AG04449 (cell line): ENCODE measurements at regions not wholly inside any gene's neighbourhood (a gene's known extent, or its start where the extent isn't known, plus 50 kb on each side); places are given as distances from the start of the nearest gene placed in this dataset.

Source experiments
- CTCF ChIA-PET: fragments of 350-600 bp; formaldehyde crosslinking; extraction: SDS; loops from one replicate; lab custom pipeline; 2021; ENCODE audit warnings: antibody characterized with exemption; lab: Yijun Ruan, JAX
- POLR2A ChIA-PET: fragments of 400-600, 350-600 bp; formaldehyde crosslinking; extraction: SDS; loops from one replicate; lab custom pipeline; 2020; ENCODE audit warnings: antibody characterized with exemption, inconsistent platforms; lab: Yijun Ruan, JAX
- DNase-seq: peaks from one replicate; pipeline ENCODE4 v3.0.0-alpha.2; 2010; ENCODE audit warnings: low read depth, low spot score
- H3K4me3 ChIP-seq: 2 replicates; pipeline ENCODE4 v1.5.1; 2011; ENCODE audit warnings: low read depth, mild to moderate bottlenecking, control low read depth, low read length
- TF ChIP-seq, protein P1 (sequence below): IDR thresholded peaks from one replicate; pipeline ENCODE4 v1.5.1; 2011; ENCODE audit warnings: mild to moderate bottlenecking, moderate library complexity, low read length, control low read depth, inconsistent platforms; ENCODE audit not compliant: insufficient read depth; ENCODE audit errors: missing control alignments

DNA sequence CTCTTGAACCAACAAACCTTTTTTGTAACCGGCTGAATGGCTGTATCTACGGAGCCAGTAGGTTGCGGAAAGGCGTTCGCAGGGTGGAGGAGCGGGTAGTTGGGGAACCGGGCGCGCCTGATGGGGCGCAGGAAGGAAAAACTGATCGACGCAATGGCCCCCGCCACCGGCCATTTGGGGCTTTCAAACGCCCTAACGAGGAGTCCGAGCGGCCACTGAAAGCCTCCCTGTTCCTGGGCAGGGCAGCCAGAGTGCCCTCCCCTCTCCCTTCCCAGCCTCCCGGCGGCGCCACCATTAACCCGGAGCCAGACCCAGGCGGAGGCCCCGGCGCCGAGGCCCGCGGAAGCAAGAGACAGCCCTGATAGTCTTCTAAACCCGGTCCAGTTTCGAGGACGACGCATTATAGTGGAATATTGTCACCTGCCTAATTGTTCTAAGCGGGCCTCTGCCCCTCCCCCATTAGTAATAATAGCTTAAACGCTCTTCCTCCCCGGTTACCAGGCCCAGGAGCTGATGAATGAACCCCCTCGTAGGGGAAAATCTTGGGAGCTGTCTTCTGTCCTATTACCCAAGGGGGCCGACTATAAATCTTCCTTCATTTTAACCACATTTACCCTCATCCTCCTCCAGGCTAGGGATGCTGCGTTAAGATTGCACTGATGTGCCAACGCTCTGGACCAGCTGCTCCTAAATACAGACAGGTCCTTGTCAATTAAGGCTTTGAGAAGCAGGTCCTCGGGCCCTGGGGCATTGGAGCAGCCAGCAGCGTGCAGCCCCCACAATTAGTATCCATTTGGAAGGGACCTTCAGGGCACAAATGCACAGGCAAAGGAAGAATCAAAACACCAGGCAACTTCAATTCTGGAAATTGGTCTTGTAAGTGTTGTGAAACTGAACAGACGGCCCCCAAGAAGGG is 61.6 kb upstream of the TMEM33 start:
- DNase-seq = no peak
- H3K4me3 ChIP-seq = no peak overlapping the region
- ChIA-PET CTCF (interaction anchor here (7.0 kb wide), 1 partner anchor 14 kb away, joined by 37 read pairs; no protein-coding TSS in a partner anchor), POLR2A (no interaction called here)
- TF ChIP-seq, protein P1, sequence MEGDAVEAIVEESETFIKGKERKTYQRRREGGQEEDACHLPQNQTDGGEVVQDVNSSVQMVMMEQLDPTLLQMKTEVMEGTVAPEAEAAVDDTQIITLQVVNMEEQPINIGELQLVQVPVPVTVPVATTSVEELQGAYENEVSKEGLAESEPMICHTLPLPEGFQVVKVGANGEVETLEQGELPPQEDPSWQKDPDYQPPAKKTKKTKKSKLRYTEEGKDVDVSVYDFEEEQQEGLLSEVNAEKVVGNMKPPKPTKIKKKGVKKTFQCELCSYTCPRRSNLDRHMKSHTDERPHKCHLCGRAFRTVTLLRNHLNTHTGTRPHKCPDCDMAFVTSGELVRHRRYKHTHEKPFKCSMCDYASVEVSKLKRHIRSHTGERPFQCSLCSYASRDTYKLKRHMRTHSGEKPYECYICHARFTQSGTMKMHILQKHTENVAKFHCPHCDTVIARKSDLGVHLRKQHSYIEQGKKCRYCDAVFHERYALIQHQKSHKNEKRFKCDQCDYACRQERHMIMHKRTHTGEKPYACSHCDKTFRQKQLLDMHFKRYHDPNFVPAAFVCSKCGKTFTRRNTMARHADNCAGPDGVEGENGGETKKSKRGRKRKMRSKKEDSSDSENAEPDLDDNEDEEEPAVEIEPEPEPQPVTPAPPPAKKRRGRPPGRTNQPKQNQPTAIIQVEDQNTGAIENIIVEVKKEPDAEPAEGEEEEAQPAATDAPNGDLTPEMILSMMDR = no peak

DNA sequence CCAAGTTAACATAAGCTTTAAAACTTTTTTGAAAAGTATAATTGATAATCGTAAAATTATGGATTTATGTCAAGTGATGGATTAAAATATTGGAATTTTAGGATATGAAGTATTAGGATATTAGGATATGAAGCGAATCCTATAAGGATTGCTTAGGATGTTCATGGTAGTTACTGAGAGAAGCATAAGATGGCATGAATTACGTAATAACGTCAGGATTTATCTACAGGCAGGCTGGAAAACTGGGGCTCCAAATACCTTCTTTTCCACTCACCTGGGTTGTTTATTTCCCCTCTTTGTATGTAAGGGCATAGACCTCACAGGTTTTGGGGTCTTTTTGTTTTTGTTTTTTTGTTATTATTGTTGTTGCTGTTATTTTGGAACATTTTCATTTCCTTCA is 65.2 kb upstream of the TMEM33 start:
- no peak overlapping the region for H3K4me3 ChIP-seq
- TF ChIP-seq, protein P1 = no peak
- DNase-seq = no peak
- CTCF ChIA-PET = interaction anchor here (1.1 to 1.5 kb wide), 3 partner anchors 17 to 176 kb away, joined by 3 to 4 read pairs (median 3); no protein-coding TSS in a partner anchor
- POLR2A ChIA-PET = no interaction called here

DNA sequence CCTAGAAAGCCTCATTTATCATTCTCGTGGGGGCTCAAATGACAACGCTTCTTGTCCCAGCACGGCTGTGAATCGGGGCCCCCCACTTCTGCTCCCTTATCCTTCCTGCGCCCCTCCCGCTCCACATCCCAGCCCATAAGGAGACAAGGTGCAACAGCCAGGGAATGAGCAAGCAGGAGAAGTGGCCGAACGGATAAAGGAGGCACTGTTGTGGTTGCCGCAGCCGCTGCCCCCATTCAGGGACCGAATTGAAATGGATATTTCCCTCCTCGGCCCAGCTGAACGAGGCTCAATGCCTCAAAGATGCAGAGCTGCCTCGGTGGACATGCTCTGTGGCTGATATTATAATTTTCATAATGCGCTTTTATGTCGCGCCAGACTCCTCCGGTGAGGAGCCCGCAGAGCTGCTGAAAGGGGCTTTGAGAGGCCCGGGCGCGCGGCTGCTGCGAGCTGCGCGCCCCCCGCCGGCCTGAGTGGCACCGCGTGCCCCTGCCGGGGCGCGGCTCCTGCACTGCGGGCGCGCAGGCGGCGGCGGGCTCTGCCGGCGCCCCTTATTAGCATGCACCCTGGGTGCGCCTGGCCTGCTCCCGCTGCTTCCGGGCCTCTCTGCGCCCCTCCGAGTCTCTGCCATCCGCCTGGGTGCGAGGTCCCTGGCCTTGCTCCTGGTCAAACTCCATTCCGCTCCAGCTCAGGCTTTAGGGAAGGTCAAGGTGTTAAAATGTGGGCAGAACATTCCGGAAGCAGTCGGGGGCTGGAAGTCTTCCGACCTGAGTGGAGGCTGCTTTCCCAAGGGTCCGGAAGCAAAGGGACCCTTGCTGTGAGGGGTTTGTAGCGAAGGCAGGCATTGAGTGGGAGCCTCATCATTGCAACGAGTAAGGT is 68.2 kb upstream of the TMEM33 start:
- ChIA-PET CTCF (no interaction called here), POLR2A (no interaction called here)
- H3K4me3 ChIP-seq = no peak overlapping the region
- no peak for DNase-seq
- TF ChIP-seq, protein P1 = no peak

DNA sequence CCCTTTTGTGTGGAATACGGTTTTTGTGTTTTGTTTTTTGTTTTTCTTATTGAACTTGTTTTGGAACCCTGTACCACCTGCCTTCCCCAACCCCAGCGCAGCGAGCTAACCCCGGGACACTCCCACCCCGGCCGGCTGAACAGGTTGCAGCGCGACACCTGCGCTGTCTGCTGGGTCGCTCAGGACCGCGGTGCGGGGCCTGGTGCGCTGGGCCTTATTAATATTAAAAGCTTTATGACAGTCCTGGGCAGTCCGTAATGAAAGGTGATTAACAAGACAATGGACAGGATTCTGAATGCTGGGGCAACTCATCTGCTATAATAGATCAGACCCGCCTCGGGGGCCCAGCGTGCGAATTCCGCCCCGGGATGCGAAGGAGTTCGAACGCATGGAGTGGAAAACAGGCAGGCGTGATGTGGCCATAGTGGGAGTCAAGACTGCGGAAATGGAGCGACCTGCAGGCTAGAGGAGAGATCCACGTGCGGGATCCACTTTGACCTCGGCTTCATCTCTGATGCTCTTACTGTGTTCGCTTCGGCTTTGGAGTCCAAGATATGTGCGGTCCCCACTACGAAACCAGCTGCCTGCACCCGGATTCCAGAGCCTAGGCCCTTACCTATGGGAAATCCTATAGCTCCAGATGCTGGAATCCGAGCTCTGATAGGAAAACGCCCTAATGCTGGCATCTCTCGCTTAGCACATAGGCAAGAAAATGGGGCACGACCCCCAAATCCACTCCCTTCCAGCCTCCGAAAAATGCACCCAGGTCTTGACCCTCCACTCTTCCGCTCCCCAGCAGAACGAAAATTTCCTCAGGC is 69.0 kb upstream of the TMEM33 start:
- TF ChIP-seq, protein P1 = no peak
- DNase-seq = no peak
- ChIA-PET POLR2A (no interaction called here), CTCF (no interaction called here)
- no peak overlapping the region for H3K4me3 ChIP-seq

DNA sequence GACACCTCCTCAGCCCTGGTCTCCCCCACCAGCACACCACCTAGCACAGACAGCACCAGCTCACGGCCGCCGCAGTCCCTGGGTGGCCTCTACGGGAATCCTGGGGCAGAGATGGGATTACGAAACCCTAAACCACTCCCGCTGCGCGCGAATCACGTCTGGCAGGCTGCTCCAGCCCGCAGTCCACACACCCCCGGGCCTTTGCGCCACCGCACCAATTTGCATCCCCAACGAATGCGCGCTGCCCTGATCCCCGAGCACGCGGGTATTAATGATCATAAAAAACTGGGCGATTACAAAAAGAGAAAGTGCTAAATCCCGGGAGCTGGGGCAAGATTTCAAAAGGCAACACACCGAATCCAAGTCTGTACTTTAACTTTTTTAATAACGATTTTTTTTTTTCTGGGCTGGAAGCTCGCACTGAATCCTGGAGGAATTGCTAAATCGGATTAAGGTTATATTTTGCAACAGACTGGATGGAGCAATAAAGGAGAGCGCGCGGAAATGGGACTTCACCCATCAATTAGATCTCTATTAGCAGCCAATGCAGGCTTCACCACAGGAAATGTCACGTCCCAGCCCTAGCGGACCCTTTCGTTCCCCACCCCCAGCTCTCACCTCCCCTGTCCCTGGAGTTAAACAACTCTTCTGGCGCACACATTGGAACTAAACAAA is 69.8 kb upstream of the TMEM33 start:
- TF ChIP-seq, protein P1 = no peak
- ChIA-PET CTCF (interaction anchor here (0.5 kb wide), 1 partner anchor 168 kb away, joined by 3 read pairs; no protein-coding TSS in a partner anchor), POLR2A (no interaction called here)
- no peak for DNase-seq
- no peak overlapping the region for H3K4me3 ChIP-seq
